PC-3 (cell line): ENCODE measurements at regions not wholly inside any gene's neighbourhood (a gene's known extent, or its start where the extent isn't known, plus 50 kb on each side); places are given as distances from the start of the nearest gene placed in this dataset.

Source experiments
- EZH2 ChIP-seq: fragments of 300-600 bp; sonication (generic); IDR thresholded peaks from one replicate; pipeline ENCODE4 v1.6.1; 2017; ENCODE audit warnings: antibody characterized with exemption, mild to moderate bottlenecking, low read length; ENCODE audit not compliant: unreplicated experiment
- EZH2phosphoT487 ChIP-seq: fragments of 300-600 bp; sonication (generic); IDR thresholded peaks from 2 replicates; pipeline ENCODE4 v1.6.1; 2018; ENCODE audit warnings: mild to moderate bottlenecking, antibody characterized with exemption, low read length, borderline replicate concordance
- TF ChIP-seq, protein P1 (sequence below): fragments of 300-600 bp; sonication (generic); conservative IDR thresholded peaks from 2 replicates; pipeline ENCODE4 v1.5.1; 2017; ENCODE audit warnings: antibody characterized with exemption, low read depth, mild to moderate bottlenecking, low read length

DNA sequence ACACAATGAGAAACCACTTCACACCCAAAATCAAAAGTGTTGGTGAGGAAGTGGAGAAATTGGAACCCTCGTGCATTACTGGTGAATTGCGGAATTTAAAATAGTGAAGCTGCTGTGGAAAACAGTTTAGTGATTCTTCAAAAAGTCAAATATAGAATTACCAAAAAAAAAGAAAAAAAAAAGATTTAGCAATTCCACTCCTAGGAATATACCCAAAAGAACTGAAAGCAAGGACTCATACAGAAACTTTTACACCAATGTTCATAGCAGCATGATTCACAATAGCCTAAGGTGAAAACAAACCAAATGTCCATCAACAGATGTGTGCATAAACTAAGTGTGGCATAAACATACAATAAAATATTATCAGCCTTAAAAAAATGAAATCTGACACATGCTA lies 364.3 kb upstream of the FAM241A start:
- TF ChIP-seq, protein P1, sequence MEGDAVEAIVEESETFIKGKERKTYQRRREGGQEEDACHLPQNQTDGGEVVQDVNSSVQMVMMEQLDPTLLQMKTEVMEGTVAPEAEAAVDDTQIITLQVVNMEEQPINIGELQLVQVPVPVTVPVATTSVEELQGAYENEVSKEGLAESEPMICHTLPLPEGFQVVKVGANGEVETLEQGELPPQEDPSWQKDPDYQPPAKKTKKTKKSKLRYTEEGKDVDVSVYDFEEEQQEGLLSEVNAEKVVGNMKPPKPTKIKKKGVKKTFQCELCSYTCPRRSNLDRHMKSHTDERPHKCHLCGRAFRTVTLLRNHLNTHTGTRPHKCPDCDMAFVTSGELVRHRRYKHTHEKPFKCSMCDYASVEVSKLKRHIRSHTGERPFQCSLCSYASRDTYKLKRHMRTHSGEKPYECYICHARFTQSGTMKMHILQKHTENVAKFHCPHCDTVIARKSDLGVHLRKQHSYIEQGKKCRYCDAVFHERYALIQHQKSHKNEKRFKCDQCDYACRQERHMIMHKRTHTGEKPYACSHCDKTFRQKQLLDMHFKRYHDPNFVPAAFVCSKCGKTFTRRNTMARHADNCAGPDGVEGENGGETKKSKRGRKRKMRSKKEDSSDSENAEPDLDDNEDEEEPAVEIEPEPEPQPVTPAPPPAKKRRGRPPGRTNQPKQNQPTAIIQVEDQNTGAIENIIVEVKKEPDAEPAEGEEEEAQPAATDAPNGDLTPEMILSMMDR, result no peak
- no peak for TF ChIP-seq EZH2
- no peak for TF ChIP-seq EZH2phosphoT487
